NCI-H146 treated with DMSO at 0.1 percent for 48 hours (cell line): ENCODE measurements at regions not wholly inside any gene's neighbourhood (a gene's known extent, or its start where the extent isn't known, plus 50 kb on each side); places are given as distances from the start of the nearest gene placed in this dataset.

Source experiments
- DNase-seq: peaks from one replicate; lab custom pipeline; 2025; ENCODE audit not compliant: unreplicated experiment; lab: John Stamatoyannopoulos, UW

- DNase-seq = peak; percentile 73
Observed at GRCh38 chr6:167766986-167767714, 59.6 kb upstream of the AFDN start.

- no peak for DNase-seq
Observed at GRCh38 chr6:167767715-167768107, 59.0 kb upstream of the AFDN start.

- no peak for DNase-seq
Observed at GRCh38 chr6:167768471-167769215, 58.1 kb upstream of the AFDN start.

GRCh38 chr6:167769408-167770190 is 57.1 kb upstream of the AFDN start:
- no peak for DNase-seq

DNA sequence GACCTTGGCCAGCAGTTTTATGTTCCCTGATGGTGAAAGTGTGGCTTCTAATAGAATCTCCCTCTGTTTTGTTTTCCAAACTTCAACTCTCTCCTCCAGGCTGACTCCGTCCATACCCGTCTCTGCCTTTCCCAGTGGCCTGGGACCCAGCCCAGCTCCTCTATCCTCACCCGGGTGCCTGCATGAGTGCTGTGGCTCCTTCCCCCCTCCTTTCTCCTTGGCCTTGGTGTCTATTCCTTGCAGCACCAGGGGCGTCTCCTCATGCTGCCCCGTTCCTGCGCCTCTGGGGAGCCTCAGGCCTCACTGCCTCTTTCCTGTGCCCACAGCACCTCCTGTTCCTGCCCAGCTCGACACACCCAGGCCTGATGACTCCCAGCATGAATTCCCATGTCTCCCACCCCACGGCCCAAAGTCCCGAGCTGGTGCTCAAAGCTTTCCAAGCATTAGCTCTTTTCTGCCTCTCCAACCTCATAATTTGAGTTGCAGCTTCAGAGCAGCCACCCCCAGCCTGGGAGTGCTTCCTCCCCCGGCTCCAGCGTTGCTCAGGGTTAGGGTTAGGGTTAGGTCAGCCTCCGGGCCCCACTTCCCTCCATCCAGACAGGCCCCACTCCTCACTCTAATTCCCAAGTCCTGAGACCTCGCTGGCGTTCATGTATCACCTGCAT is 56.3 kb upstream of the AFDN start:
- DNase-seq = no peak

DNA sequence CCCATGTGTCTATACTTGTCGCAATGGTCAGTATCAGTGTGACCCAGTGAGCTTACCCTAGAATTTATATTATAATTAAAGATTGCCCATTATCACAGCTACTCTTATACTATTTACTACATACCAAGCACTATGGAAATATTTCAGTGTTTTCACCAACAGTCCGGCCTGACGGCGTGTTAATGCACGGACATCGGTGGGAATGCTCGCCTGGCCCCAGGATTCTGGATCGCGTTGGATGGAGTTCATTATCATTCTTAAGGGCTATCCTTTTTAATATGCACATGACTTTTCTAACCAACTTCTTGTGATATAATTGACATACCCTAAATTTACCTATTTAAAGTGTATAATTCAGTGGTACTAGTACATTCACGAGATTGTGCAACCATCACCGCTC is 51.8 kb upstream of the AFDN start:
- DNase-seq = no peak

DNA sequence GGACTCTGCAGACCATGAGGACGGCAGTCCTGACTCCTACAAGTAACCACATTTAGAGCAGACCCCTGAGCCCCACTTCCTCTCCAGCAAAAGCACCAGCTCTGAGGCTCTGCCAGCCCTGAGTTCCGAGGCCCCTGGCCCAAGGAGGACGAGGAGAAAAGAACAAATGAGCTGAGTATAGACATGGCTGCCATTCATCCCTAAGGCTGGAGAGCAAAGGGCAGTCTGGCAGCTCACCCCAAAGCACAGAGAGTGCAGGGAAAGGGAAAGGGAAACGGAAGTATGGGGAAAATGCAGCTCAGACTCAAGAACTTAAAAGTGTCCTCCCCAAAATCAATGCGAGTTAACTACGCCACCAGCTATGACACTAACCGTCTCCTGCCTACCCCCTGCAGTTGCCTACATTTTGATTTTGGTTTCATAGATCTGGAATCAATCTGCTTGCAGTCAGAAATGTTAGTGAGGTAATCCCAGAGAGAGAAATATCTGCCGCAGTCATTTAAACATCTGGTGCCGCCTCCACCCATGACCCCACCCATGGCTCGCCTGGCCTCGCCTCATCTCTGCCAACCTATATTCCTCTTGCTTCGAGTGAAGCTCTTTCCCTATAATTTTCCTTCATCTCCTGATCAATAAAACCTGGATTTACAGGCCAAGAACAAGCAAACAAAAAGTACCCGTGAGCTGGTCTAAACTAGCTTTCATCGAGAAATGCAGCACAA is 49.6 kb upstream of the AFDN start:
- no peak for DNase-seq
